Breast epithelium (tissue), 4 donors: ENCODE measurements at regions not wholly inside any gene's neighbourhood (a gene's known extent, or its start where the extent isn't known, plus 50 kb on each side); places are given as distances from the start of the nearest gene placed in this dataset.

Source experiments
- DNase-seq, 2 donors: peaks; one replicate each; pipeline ENCODE4 v3.0.0-alpha.2; 2019; ENCODE audit warnings: low spot score in 2 of 2
- H3K27ac ChIP-seq, 2 donors: fragments of 200-600 bp; sonication (generic) in 1 of 2; one replicate each; pipeline ENCODE4 v1.5.1; 2016 to 2019; ENCODE audit warnings: mild to moderate bottlenecking in 1 of 2
- H3K27me3 ChIP-seq, 2 donors: fragments of 200-600 bp; sonication (generic) in 1 of 2; one replicate each; pipeline versions ENCODE4 v1.5.1 to v1.6.0; 2017 to 2019; ENCODE audit warnings: control low read depth in 1 of 2, mild to moderate bottlenecking in 1 of 2
- H3K36me3 ChIP-seq: fragments of 200-600 bp; one replicate; pipeline ENCODE4 v1.5.1; 2019
- H3K4me1 ChIP-seq, 2 donors: fragments of 200-600 bp; sonication (generic); one replicate each; pipeline ENCODE4 v1.5.1; 2016 to 2019; ENCODE audit warnings: control low read depth in 1 of 2
- H3K4me3 ChIP-seq, 3 donors: fragments of 200-600 bp; sonication (generic); 1 replicate in 2 of 3; 2 replicates in 1 of 3; pipeline ENCODE4 v1.5.1; 2016 to 2019; ENCODE audit warnings: mild to moderate bottlenecking in 3 of 3, moderate library complexity in 2 of 3
- H3K9me3 ChIP-seq, 2 donors: fragments of 200-600 bp; sonication (generic) in 1 of 2; one replicate each; pipeline ENCODE4 v1.5.1; 2016 to 2019; ENCODE audit warnings: control low read depth in 1 of 2
- POLR2A ChIP-seq: fragments of 450-650 bp; IDR thresholded peaks from one replicate; pipeline ENCODE4 v1.6.1; 2016; ENCODE audit warnings: antibody characterized with exemption, mild to moderate bottlenecking, moderate library complexity
- POLR2AphosphoS5 ChIP-seq, 3 donors: sonication (generic); formaldehyde crosslinking; IDR thresholded peaks; one replicate each; pipeline ENCODE4 v1.6.1; 2017; ENCODE audit warnings: antibody characterized with exemption in 3 of 3
- intact Hi-C: fragments of 100-400 bp; cut with DNase I; formaldehyde crosslinking; loops from one replicate; pipeline ENCODE4 v1.15.1; 2023; ENCODE audit warnings: low total_unique reads
- TF ChIP-seq, protein P1 (sequence below), 3 donors: fragments of 450-650 bp; IDR thresholded peaks; one replicate each; pipeline ENCODE4 v1.5.1; 2016 to 2017; ENCODE audit warnings: antibody characterized with exemption in 3 of 3, mild to moderate bottlenecking in 3 of 3, moderate library complexity in 3 of 3

DNA sequence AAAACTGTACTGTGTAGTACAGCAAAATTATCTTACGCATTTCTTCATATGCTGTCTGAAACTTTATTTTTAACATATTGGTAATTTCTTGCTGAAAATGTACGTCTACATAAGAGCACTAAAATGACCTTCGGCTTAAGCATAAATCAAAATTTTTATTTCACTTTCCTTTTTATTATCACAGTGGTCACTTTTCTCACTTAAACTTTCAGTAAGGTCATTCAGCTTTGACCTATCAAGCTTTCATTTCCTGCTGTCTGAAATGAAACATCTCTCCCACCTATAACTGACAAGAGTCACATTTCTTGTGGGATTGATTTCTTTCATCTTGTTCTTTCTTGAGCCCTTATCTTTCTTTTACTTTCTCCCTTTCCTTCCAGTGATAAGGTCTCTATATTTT, 2212.7 kb upstream of the PCDH20 start:
- Histone ChIP-seq H3K27ac (no peak overlapping the region), H3K27me3 (no peaks in the 10 kb centered on the region), H3K36me3 (no peaks in the 10 kb centered on the region), H3K4me1 (no peaks in the 10 kb centered on the region), H3K4me3 (no peak overlapping the region), H3K9me3 (peaks cover 0 to 3% of the 10 kb centered on the region in 2 donors)
- TF ChIP-seq POLR2AphosphoS5 (IDR thresholded peaks at IDR 0.05) = no peak
- TF ChIP-seq, protein P1, sequence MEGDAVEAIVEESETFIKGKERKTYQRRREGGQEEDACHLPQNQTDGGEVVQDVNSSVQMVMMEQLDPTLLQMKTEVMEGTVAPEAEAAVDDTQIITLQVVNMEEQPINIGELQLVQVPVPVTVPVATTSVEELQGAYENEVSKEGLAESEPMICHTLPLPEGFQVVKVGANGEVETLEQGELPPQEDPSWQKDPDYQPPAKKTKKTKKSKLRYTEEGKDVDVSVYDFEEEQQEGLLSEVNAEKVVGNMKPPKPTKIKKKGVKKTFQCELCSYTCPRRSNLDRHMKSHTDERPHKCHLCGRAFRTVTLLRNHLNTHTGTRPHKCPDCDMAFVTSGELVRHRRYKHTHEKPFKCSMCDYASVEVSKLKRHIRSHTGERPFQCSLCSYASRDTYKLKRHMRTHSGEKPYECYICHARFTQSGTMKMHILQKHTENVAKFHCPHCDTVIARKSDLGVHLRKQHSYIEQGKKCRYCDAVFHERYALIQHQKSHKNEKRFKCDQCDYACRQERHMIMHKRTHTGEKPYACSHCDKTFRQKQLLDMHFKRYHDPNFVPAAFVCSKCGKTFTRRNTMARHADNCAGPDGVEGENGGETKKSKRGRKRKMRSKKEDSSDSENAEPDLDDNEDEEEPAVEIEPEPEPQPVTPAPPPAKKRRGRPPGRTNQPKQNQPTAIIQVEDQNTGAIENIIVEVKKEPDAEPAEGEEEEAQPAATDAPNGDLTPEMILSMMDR (IDR thresholded peaks at IDR 0.05) = no peak
- no peak for TF ChIP-seq POLR2A
- intact Hi-C loops = no loop called here
- no peak for DNase-seq

DNA sequence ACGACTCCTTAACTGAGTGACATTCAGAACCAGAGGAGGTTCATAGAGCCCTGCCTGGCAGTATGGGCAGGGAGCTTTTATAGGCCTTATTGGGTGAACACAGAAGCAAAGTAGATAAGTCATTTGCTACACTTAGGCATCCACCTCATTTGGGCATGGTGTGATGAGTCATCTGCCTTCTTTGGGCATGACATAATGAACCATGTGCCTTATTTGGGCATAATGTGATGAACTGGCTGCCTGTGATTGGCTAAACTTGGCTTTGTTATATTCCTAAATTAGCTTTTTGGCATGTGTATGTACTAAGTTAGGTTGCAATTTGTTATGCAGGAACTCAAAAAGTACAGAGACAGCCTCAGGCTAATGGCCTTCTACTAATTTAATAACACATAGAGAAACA, 2210.2 kb upstream of the PCDH20 start:
- no peak for DNase-seq
- intact Hi-C loops = no loop called here
- Histone ChIP-seq H3K27me3 (no peaks in the 10 kb centered on the region), H3K4me3 (no peak overlapping the region), H3K9me3 (peaks cover 0 to 3% of the 10 kb centered on the region in 2 donors), H3K4me1 (no peaks in the 10 kb centered on the region), H3K36me3 (no peaks in the 10 kb centered on the region), H3K27ac (no peak overlapping the region)
- TF ChIP-seq, protein P1 (IDR thresholded peaks at IDR 0.05) = no peak
- no peak for TF ChIP-seq POLR2A
- TF ChIP-seq POLR2AphosphoS5 (IDR thresholded peaks at IDR 0.05) = no peak

DNA sequence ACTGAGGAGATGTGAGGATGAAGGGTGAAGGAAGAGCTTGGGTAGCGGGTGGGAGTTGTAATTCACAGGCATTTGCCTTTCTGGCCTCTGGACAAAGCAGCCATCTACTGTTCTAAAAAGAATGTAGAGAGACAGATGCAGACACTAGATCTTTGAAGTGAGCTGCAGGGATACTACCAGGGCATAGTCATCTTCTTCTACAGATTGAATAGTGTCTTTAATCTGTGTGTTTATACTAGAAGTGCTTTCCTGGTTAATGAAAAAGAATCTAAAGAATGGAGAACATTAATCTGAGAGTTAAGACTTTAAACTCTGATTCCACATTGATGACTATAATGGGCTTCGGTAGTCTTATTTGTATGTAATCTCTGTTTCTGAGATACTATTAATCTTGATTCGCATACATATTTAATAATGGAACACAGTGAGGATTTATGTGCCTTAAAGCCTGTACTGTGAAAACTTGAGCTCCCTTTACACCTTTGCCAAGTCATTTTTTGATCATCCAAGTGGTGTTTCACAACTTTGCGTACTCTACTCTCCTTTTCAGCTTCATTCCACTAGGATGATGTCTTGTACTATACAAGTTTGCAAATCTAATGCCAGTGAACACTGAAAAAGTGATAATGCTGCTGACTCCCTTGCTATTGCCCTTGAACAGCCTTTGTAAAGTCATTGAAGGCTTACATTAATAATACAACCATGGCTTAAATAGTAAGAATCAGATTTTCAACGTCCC, 2199.4 kb upstream of the PCDH20 start:
- Histone ChIP-seq H3K9me3 (no peaks in the 10 kb centered on the region), H3K27ac (no peak overlapping the region), H3K4me1 (no peaks in the 10 kb centered on the region), H3K27me3 (no peaks in the 10 kb centered on the region), H3K4me3 (no peak overlapping the region), H3K36me3 (no peaks in the 10 kb centered on the region)
- no peak for DNase-seq
- TF ChIP-seq POLR2AphosphoS5 (IDR thresholded peaks at IDR 0.05) (no peak), POLR2A (no peak)
- TF ChIP-seq, protein P1 (IDR thresholded peaks at IDR 0.05) = no peak
- intact Hi-C loops = no loop called here

DNA sequence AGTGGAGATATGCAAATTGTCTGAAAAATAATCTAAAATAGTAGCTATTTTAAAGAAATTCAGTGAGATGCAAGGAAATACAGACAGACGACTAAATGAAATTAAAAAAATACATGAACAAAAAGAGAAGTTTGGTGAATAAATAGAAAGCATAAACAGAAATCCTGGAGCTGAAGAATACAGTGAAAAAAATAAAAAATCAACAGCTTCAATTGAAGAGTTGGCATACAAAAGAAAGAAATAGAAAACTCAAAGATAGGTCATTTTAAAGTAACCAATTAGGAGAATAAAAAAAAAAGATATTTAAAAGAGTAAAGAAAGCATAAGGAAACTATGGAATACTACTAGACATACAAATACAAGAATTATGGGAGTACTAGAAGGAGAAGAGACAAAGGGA, 2191.5 kb upstream of the PCDH20 start:
- Histone ChIP-seq H3K36me3 (no peaks in the 10 kb centered on the region), H3K27me3 (no peaks in the 10 kb centered on the region), H3K4me1 (no peaks in the 10 kb centered on the region), H3K27ac (no peak overlapping the region), H3K9me3 (peaks cover 7 to 26% of the 10 kb centered on the region in 2 donors), H3K4me3 (no peak overlapping the region)
- intact Hi-C loops = no loop called here
- no peak for DNase-seq
- no peak for TF ChIP-seq POLR2AphosphoS5 (IDR thresholded peaks at IDR 0.05)
- TF ChIP-seq, protein P1 (IDR thresholded peaks at IDR 0.05) = no peak
- no peak for TF ChIP-seq POLR2A

DNA sequence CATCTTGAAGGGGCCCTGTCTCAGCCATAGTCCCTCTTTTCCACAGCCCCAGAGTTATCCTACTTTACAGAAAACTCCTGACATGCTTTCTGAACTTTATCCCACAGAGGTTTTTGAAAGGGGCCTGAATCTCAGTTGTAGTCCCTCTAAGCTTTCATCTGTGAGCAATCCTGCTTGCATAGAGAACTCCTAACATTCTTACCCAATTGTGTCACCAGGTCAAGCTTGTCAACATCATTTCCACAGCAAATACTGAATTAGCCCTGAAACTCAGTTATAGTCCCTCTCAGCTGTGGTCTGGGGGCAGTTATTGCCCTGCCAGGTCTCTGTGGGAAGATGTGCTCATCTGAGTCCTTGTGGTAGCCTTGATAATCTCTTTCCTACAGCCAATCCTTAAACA, 2190.3 kb upstream of the PCDH20 start:
- Histone ChIP-seq H3K27me3 (no peaks in the 10 kb centered on the region), H3K36me3 (no peaks in the 10 kb centered on the region), H3K27ac (no peak overlapping the region), H3K4me1 (no peaks in the 10 kb centered on the region), H3K4me3 (no peak overlapping the region), H3K9me3 (peaks cover 7 to 26% of the 10 kb centered on the region in 2 donors)
- DNase-seq = no peak
- TF ChIP-seq, protein P1 (IDR thresholded peaks at IDR 0.05) = no peak
- TF ChIP-seq POLR2A (no peak), POLR2AphosphoS5 (IDR thresholded peaks at IDR 0.05) (no peak)
- intact Hi-C loops = no loop called here
